Omental fat pad (tissue), 3 donors: ENCODE measurements at regions not wholly inside any gene's neighbourhood (a gene's known extent, or its start where the extent isn't known, plus 50 kb on each side); places are given as distances from the start of the nearest gene placed in this dataset. TPM values are rescaled to one million over a fixed set of nuclear protein-coding genes. Genes with fewer than 3 reads are reported as not detected.

ENCODE experiments used
- ATAC-seq: fragments of 150-250 bp; one replicate; pipeline ENCODE4 v1.9.1; 2016; ENCODE audit warnings: mild to moderate bottlenecking, moderate library complexity; ENCODE audit not compliant: low FRiP score
- DNase-seq: peaks from one replicate; pipeline ENCODE4 v3.0.0-alpha.2; 2019; ENCODE audit warnings: low spot score
- small RNA-seq: library from RNA; depleted of rRNA; stranded (forward); fragments of <200 nt; gene quantifications from one replicate; pipeline ENCODE3, GENCODE V24; 2016
- TF ChIP-seq, protein P1 (sequence below), 3 donors: fragments of 450-650 bp; IDR thresholded peaks; one replicate each; pipeline ENCODE4 v1.5.1; 2016 to 2017; ENCODE audit warnings: antibody characterized with exemption in 3 of 3, mild to moderate bottlenecking in 3 of 3, moderate library complexity in 2 of 3

DNA sequence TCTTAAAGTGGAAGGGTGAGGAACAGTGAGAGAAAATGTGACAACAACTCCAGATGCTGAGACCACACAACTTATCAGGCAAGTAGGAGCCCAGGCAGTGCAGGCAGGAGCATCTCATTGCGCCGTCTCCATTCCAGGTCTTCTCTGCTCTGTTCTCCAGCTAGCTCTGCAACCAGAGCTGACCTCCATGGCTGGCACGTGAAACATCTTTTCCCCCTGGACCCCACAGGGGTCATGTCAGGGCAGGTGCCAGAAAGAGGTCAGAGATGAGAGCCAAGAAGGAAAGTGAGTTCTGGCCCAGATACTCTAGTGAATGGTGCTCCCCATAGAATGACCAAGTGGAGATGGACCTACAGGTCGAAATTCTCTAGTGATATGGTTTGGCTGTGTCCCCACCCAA, 281.4 kb downstream of the SMOC2 start:
- TF ChIP-seq, protein P1, sequence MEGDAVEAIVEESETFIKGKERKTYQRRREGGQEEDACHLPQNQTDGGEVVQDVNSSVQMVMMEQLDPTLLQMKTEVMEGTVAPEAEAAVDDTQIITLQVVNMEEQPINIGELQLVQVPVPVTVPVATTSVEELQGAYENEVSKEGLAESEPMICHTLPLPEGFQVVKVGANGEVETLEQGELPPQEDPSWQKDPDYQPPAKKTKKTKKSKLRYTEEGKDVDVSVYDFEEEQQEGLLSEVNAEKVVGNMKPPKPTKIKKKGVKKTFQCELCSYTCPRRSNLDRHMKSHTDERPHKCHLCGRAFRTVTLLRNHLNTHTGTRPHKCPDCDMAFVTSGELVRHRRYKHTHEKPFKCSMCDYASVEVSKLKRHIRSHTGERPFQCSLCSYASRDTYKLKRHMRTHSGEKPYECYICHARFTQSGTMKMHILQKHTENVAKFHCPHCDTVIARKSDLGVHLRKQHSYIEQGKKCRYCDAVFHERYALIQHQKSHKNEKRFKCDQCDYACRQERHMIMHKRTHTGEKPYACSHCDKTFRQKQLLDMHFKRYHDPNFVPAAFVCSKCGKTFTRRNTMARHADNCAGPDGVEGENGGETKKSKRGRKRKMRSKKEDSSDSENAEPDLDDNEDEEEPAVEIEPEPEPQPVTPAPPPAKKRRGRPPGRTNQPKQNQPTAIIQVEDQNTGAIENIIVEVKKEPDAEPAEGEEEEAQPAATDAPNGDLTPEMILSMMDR (IDR thresholded peaks at IDR 0.05): no peak
- no peak for DNase-seq
- ATAC-seq: no peak

GRCh38 chr6:168721571-168721970, 280.6 kb downstream of the SMOC2 start:
- DNase-seq: no peak
- no peak for ATAC-seq

GRCh38 chr6:168719901-168720300, 278.9 kb downstream of the SMOC2 start:
- ATAC-seq (no peak), DNase-seq (no peak)
- TF ChIP-seq, protein P1 (IDR thresholded peaks at IDR 0.05): no peak

More at GRCh38 chr6:168721571-168721970, 280.6 kb downstream of the SMOC2 start:
- TF ChIP-seq, protein P1 (IDR thresholded peaks at IDR 0.05): no peak

DNA sequence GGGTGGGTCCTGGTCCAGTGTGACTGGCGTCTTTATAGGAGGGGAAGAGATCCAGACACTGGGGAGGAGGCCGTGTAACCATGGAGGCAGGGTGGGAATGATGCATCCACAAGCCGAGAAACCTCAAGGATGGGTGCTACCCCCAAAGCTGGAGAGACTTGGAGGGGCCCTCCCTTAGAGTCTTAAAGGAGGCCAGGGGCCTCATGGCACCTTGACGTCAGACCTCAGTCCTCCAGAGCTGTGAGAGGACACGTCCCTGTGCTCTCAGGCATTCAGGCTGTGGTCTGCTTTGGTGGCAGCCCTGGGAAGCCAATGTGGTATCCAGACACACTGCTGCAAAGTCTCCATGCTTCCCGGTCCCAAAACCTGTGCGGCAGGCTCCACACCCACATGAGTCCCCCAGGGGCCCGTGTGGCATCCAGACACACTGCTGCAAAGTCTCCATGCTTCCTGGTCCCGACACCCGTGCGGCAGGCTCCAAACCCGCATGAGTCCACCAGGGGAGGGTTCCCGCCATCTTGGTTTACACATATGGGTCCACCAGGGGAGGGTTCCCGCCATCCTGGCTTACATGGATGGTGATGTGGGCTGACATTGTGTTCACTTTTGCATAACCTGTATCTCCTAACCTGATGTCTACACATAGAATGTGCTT, 278.0 kb downstream of the SMOC2 start:
- TF ChIP-seq, protein P1 (IDR thresholded peaks at IDR 0.05): no peak
- ATAC-seq (no peak), DNase-seq (no peak)

Small RNAs in the stretch of these regions (small RNA-seq; reads per million reads assigned to genes)
- not detected for gene AL513210.1
